ENCODE measurements at regions not wholly inside any gene's neighbourhood (a gene's known extent, or its start where the extent isn't known, plus 50 kb on each side); places are given as distances from the start of the nearest gene placed in this dataset.
"Not testable (repeated sequence)": the region's sequence is repeated elsewhere in the genome, so short reads cannot be mapped to it uniquely, and the experiment has no call there.

GRCh38 chr5:33092719-33093118 is 348.0 kb upstream of the TARS1 start:
- H3K27me3 ChIP-seq: no peaks in the 10 kb centered on the region
- H3K27ac ChIP-seq: no peak overlapping the region
- no peak for TF ChIP-seq CTCF (IDR thresholded peaks at IDR 0.05)
- no peak overlapping the region for H3K9ac ChIP-seq (ENCODE audit: low read depth in 2 of 2, low read length in 2 of 2)
- no peaks in the 10 kb centered on the region for H3K36me3 ChIP-seq
- no peak overlapping the region for H3K4me3 ChIP-seq
- no peak for DNase-seq
- H3K9me3 ChIP-seq: no peaks in the 10 kb centered on the region
- H3K4me1 ChIP-seq: no peaks in the 10 kb centered on the region
- intact Hi-C loops (cut with DNase I): no loop called here

GRCh38 chr5:33102551-33102950 is 338.2 kb upstream of the TARS1 start:
- Histone ChIP-seq H3K9ac (ENCODE audit: low read depth in 2 of 2, low read length in 2 of 2) (no peak overlapping the region), H3K4me3 (no peak overlapping the region), H3K27ac (no peak overlapping the region), H3K9me3 (no peaks in the 10 kb centered on the region), H3K4me1 (no peaks in the 10 kb centered on the region), H3K27me3 (no peaks in the 10 kb centered on the region), H3K36me3 (no peaks in the 10 kb centered on the region)
- DNase-seq: no peak
- intact Hi-C loops (cut with DNase I): no loop called here
- TF ChIP-seq CTCF (IDR thresholded peaks at IDR 0.05): no peak

- Histone ChIP-seq H3K9ac (ENCODE audit: low read depth in 2 of 2, low read length in 2 of 2) (no peak overlapping the region), H3K27me3 (no peaks in the 10 kb centered on the region), H3K9me3 (no peaks in the 10 kb centered on the region), H3K4me3 (no peak overlapping the region), H3K36me3 (no peaks in the 10 kb centered on the region), H3K4me1 (no peaks in the 10 kb centered on the region), H3K27ac (no peak overlapping the region)
- DNase-seq: no peak
- intact Hi-C loops (cut with DNase I): no loop called here
- no peak for TF ChIP-seq CTCF (IDR thresholded peaks at IDR 0.05)
Measured at GRCh38 chr5:33105521-33105941, 335.2 kb upstream of the TARS1 start.

GRCh38 chr5:33110496-33110895 is 330.3 kb upstream of the TARS1 start:
- H3K9ac ChIP-seq (ENCODE audit: low read depth in 2 of 2, low read length in 2 of 2); intact Hi-C loops (cut with DNase I); H3K27me3 ChIP-seq; H3K36me3 ChIP-seq; H3K27ac ChIP-seq; H3K4me1 ChIP-seq; DNase-seq; H3K4me3 ChIP-seq; H3K9me3 ChIP-seq: not testable (repeated sequence)

GRCh38 chr5:33114361-33114760 is 326.4 kb upstream of the TARS1 start:
- no peak overlapping the region for H3K4me3 ChIP-seq
- TF ChIP-seq CTCF (IDR thresholded peaks at IDR 0.05): no peak
- H3K27me3 ChIP-seq: no peaks in the 10 kb centered on the region
- no peak for DNase-seq
- no peaks in the 10 kb centered on the region for H3K4me1 ChIP-seq
- no peaks in the 10 kb centered on the region for H3K9me3 ChIP-seq
- intact Hi-C loops (cut with DNase I): no loop called here
- no peak overlapping the region for H3K27ac ChIP-seq
- H3K9ac ChIP-seq (ENCODE audit: low read depth in 2 of 2, low read length in 2 of 2): no peak overlapping the region
- H3K36me3 ChIP-seq: no peaks in the 10 kb centered on the region

GRCh38 chr5:33115467-33115866 is 325.3 kb upstream of the TARS1 start:
- H3K9ac ChIP-seq (ENCODE audit: low read depth in 2 of 2, low read length in 2 of 2): no peak overlapping the region
- H3K27me3 ChIP-seq: no peaks in the 10 kb centered on the region
- H3K36me3 ChIP-seq: no peaks in the 10 kb centered on the region
- no peaks in the 10 kb centered on the region for H3K4me1 ChIP-seq
- TF ChIP-seq CTCF (IDR thresholded peaks at IDR 0.05): no peak
- H3K27ac ChIP-seq: no peak overlapping the region
- H3K9me3 ChIP-seq: no peaks in the 10 kb centered on the region
- intact Hi-C loops (cut with DNase I): no loop called here
- no peak overlapping the region for H3K4me3 ChIP-seq
- DNase-seq: no peak

Measured in colonic mucosa (tissue), 4 donors.